Caco-2 (cell line): ENCODE measurements at regions not wholly inside any gene's neighbourhood (a gene's known extent, or its start where the extent isn't known, plus 50 kb on each side); places are given as distances from the start of the nearest gene placed in this dataset.

ENCODE experiments used
- BruUV-seq: library from RNA; stranded (reverse); fragments of 400-500 nt; replicated peaks from 2 replicates; lab custom pipeline; 2021; lab: Mats Ljungman, UMichigan
- CTCF ChIA-PET: fragments of 300-600 bp; sonication (Branson Sonifier 250); formaldehyde crosslinking; loops from one replicate; lab custom pipeline; 2022; ENCODE audit warnings: antibody characterized with exemption; lab: Charles Lee
- POLR2A ChIA-PET: fragments of 300-600 bp; sonication (Branson Sonifier 250); formaldehyde crosslinking; loops from one replicate; lab custom pipeline; 2022; ENCODE audit warnings: antibody characterized with exemption; lab: Charles Lee
- DNase-seq, 2 experiments: peaks; one replicate each; pipeline versions ENCODE4 v3.0.0 to v3.0.0-alpha.2; 2020 to 2022
- H3K27me3 ChIP-seq: replicated peaks from 2 replicates; pipeline ENCODE4 v1.6.0; 2011; ENCODE audit warnings: low read length; ENCODE audit not compliant: control insufficient read depth, insufficient read depth
- H3K36me3 ChIP-seq: 2 replicates; pipeline ENCODE4 v1.5.1; 2011; ENCODE audit warnings: low read length; ENCODE audit not compliant: control insufficient read depth, insufficient read depth
- H3K4me1 ChIP-seq: fragments of 250-450 bp; sonication (Bioruptor Pico); 2 replicates; pipeline ENCODE4 v1.5.1; 2020; ENCODE audit warnings: mild to moderate bottlenecking
- H3K4me3 ChIP-seq: 2 replicates; pipeline ENCODE4 v1.5.1; 2011; ENCODE audit warnings: low read depth, mild to moderate bottlenecking, control low read depth, low read length
- H3K9me3 ChIP-seq: fragments of 250-450 bp; sonication (Bioruptor Pico); 2 replicates; pipeline ENCODE4 v1.5.1; 2020; ENCODE audit warnings: mild to moderate bottlenecking, moderate library complexity
- H3K27ac Mint-ChIP-seq: one replicate; pipeline ENCODE4 v1.8.0; 2022; ENCODE audit warnings: mixed read lengths; ENCODE audit not compliant: unreplicated experiment
- H3K27me3 Mint-ChIP-seq: one replicate; pipeline ENCODE4 v1.8.0; 2022; ENCODE audit warnings: mixed read lengths; ENCODE audit not compliant: insufficient read depth, unreplicated experiment
- H3K36me3 Mint-ChIP-seq: one replicate; pipeline ENCODE4 v1.8.0; 2022; ENCODE audit warnings: mild to moderate bottlenecking, mixed read lengths; ENCODE audit not compliant: insufficient read depth, unreplicated experiment
- H3K4me1 Mint-ChIP-seq: one replicate; pipeline ENCODE4 v1.8.0; 2022; ENCODE audit warnings: low read depth, mixed read lengths; ENCODE audit not compliant: unreplicated experiment
- H3K4me3 Mint-ChIP-seq: one replicate; pipeline ENCODE4 v1.8.0; 2022; ENCODE audit warnings: mild to moderate bottlenecking, moderate library complexity, mixed read lengths; ENCODE audit not compliant: unreplicated experiment
- H3K9me3 Mint-ChIP-seq: one replicate; pipeline ENCODE4 v1.8.0; 2022; ENCODE audit warnings: mixed read lengths; ENCODE audit not compliant: unreplicated experiment
- CTCF ChIP-seq, 2 experiments: fragments of 200-600 bp in 1 of 2; IDR thresholded peaks; 1 replicate in 1 of 2; 2 replicates in 1 of 2; pipeline versions ENCODE4 v1.5.1 to v1.8.0; 2011 to 2022; ENCODE audit warnings: antibody characterized with exemption in 1 of 2, control low read depth in 1 of 2, inconsistent platforms in 1 of 2, low read depth in 1 of 2, low read length in 1 of 2, mild to moderate bottlenecking in 1 of 2, moderate library complexity in 1 of 2; ENCODE audit not compliant: insufficient read depth in 1 of 2, severe bottlenecking in 1 of 2, unreplicated experiment in 1 of 2
- intact Hi-C: fragments of 100-400 bp; cut with micrococcal nuclease; formaldehyde crosslinking; loops from one replicate; pipeline ENCODE4 v1.10.0; 2022; ENCODE audit not compliant: unreplicated experiment

GRCh38 chr5:21237461-21237860, 1249.5 kb upstream of the CDH18 start:
- no peaks in the 10 kb centered on the region for H3K36me3 Mint-ChIP-seq

GRCh38 chr5:21236971-21237427, 1249.0 kb upstream of the CDH18 start:
- Mint-ChIP-seq H3K36me3 (no peaks in the 10 kb centered on the region), H3K4me1 (no peaks in the 10 kb centered on the region), H3K9me3 (no peaks in the 10 kb centered on the region), H3K27ac (no peak overlapping the region), H3K27me3 (no peaks in the 10 kb centered on the region), H3K4me3 (no peak overlapping the region)
- H3K27me3 ChIP-seq = no peaks in the 10 kb centered on the region
- no peaks in the 10 kb centered on the region for H3K36me3 ChIP-seq
- intact Hi-C loops = no loop called here
- H3K9me3 ChIP-seq = no peaks in the 10 kb centered on the region
- ChIA-PET POLR2A (no interaction called here), CTCF (no interaction called here)
- BruUV-seq = no TSS peak
- no peaks in the 10 kb centered on the region for H3K4me1 ChIP-seq
- H3K4me3 ChIP-seq = no peak overlapping the region
- TF ChIP-seq CTCF (IDR thresholded peaks at IDR 0.05; ENCODE audit: insufficient read depth in 1 of 2, low read depth in 1 of 2, low read length in 1 of 2, severe bottlenecking in 1 of 2, unreplicated experiment in 1 of 2) = no peak
- DNase-seq = no peak

More at GRCh38 chr5:21237461-21237860, 1249.5 kb upstream of the CDH18 start:
- Histone ChIP-seq H3K9me3 (no peaks in the 10 kb centered on the region), H3K4me3 (no peak overlapping the region), H3K4me1 (no peaks in the 10 kb centered on the region), H3K27me3 (no peaks in the 10 kb centered on the region), H3K36me3 (no peaks in the 10 kb centered on the region)
- BruUV-seq = no TSS peak
- CTCF ChIA-PET = interaction anchor here (0.6 kb wide), 1 partner anchor 818 kb away, joined by 6 read pairs; no protein-coding TSS in a partner anchor
- TF ChIP-seq CTCF (IDR thresholded peaks at IDR 0.05; ENCODE audit: insufficient read depth in 1 of 2, low read depth in 1 of 2, low read length in 1 of 2, severe bottlenecking in 1 of 2, unreplicated experiment in 1 of 2) = no peak
- POLR2A ChIA-PET = no interaction called here
- H3K27me3 Mint-ChIP-seq = no peaks in the 10 kb centered on the region
- H3K27ac Mint-ChIP-seq = no peak overlapping the region
- H3K9me3 Mint-ChIP-seq = no peaks in the 10 kb centered on the region
- no peaks in the 10 kb centered on the region for H3K4me1 Mint-ChIP-seq
- intact Hi-C loops = no loop called here
- no peak overlapping the region for H3K4me3 Mint-ChIP-seq
- DNase-seq = no peak

- Mint-ChIP-seq H3K4me1 (no peaks in the 10 kb centered on the region), H3K4me3 (no peak overlapping the region), H3K36me3 (no peaks in the 10 kb centered on the region), H3K9me3 (no peaks in the 10 kb centered on the region), H3K27me3 (no peaks in the 10 kb centered on the region), H3K27ac (no peak overlapping the region)
- TF ChIP-seq CTCF (IDR thresholded peaks at IDR 0.05; ENCODE audit: insufficient read depth in 1 of 2, low read depth in 1 of 2, low read length in 1 of 2, severe bottlenecking in 1 of 2, unreplicated experiment in 1 of 2) = no peak
- H3K4me3 ChIP-seq = no peak overlapping the region
- ChIA-PET POLR2A (no interaction called here), CTCF (no interaction called here)
- no peaks in the 10 kb centered on the region for H3K27me3 ChIP-seq
- no peaks in the 10 kb centered on the region for H3K4me1 ChIP-seq
- no peak for DNase-seq
- H3K36me3 ChIP-seq = no peaks in the 10 kb centered on the region
- intact Hi-C loops = no loop called here
- no peaks in the 10 kb centered on the region for H3K9me3 ChIP-seq
- BruUV-seq = no TSS peak
Measured at GRCh38 chr5:21236104-21236503, 1248.1 kb upstream of the CDH18 start.
